K562 (cell line): ENCODE measurements at regions not wholly inside any gene's neighbourhood (a gene's known extent, or its start where the extent isn't known, plus 50 kb on each side); places are given as distances from the start of the nearest gene placed in this dataset.

Source experiments
- ATAC-seq: fragments of 200-7000 bp; cut with Tn5 transposase; 3 replicates; pipeline ENCODE4 v1.9.1; 2020; ENCODE audit warnings: moderate library complexity
- BruUV-seq: library from RNA; stranded (reverse); fragments of 400-500 nt; replicated peaks from 2 replicates; lab custom pipeline; 2021; lab: Mats Ljungman, UMichigan
- CTCF ChIA-PET: fragments of 300-600 bp; formaldehyde crosslinking; extraction: SDS; loops from one replicate; lab custom pipeline; 2021; ENCODE audit warnings: low intra/inter-chr PET ratio; lab: Yijun Ruan, JAX
- POLR2A ChIA-PET: fragments of 300-600, 350-650 bp; sonication (Branson Sonifier 250); formaldehyde crosslinking; extraction: SDS; loops from one replicate; lab custom pipeline; 2021; ENCODE audit warnings: antibody characterized with exemption, inconsistent platforms; lab: Yijun Ruan, JAX
- DNase-seq, 4 experiments: peaks; one replicate each; pipeline versions ENCODE4 v3.0.0 to v3.0.0-alpha.2; 2011 to 2018; ENCODE audit warnings: low spot score in 3 of 4, mixed read lengths in 3 of 4; ENCODE audit errors: extremely low read depth in 1 of 4
- FAIRE-seq: peaks from 2 replicates; lab custom pipeline; 2011; peaks lifted over from hg19 to GRCh38; lab: Jason Lieb, UNC
- H2AFZ ChIP-seq: 2 replicates; pipeline ENCODE4 v1.6.0; 2011; ENCODE audit warnings: low read depth, low read length, control low read depth, inconsistent platforms
- H3K27ac ChIP-seq: fragments of 200-600 bp; 3 replicates; pipeline ENCODE4 v1.8.0; 2011; ENCODE audit warnings: low read depth, mild to moderate bottlenecking, control low read depth, inconsistent platforms, low read length, moderate library complexity, mixed read lengths; ENCODE audit errors: extremely low read depth
- H3K27me3 ChIP-seq, 2 experiments: fragments of 300-600 bp in 1 of 2; 2 replicates in 1 of 2; 3 replicates in 1 of 2; pipeline versions ENCODE4 v1.6.0 to v1.8.0; 2011; ENCODE audit warnings: inconsistent platforms in 2 of 2, low read length in 2 of 2, mild to moderate bottlenecking in 1 of 2, mixed read lengths in 1 of 2, moderate library complexity in 1 of 2; ENCODE audit not compliant: control insufficient read depth in 2 of 2, insufficient read depth in 2 of 2
- H3K36me3 ChIP-seq: fragments of 300-600 bp; 3 replicates; pipeline ENCODE4 v1.8.0; 2011; ENCODE audit warnings: mild to moderate bottlenecking, low read length, inconsistent platforms; ENCODE audit not compliant: control insufficient read depth, insufficient read depth
- H3K4me1 ChIP-seq, 2 experiments: fragments of 200-600 bp in 1 of 2; replicated peaks in 1 of 2; 2 replicates in 1 of 2; 3 replicates in 1 of 2; pipeline versions ENCODE4 v1.5.1 to v1.8.0; 2011; ENCODE audit warnings: inconsistent platforms in 2 of 2, low read length in 2 of 2, mild to moderate bottlenecking in 1 of 2, mixed read lengths in 1 of 2, moderate library complexity in 1 of 2; ENCODE audit not compliant: control insufficient read depth in 2 of 2, insufficient read depth in 2 of 2
- H3K4me2 ChIP-seq: 2 replicates; pipeline ENCODE4 v1.6.1; 2011; ENCODE audit warnings: low read length, control low read depth, inconsistent platforms, mixed read lengths; ENCODE audit not compliant: insufficient read depth
- H3K4me3 ChIP-seq: fragments of 200-600 bp; sonication (generic), shearing (Covaris generic); 2 replicates; pipeline ENCODE4 v1.5.1; 2016; ENCODE audit warnings: control low read depth, inconsistent platforms
- H3K79me2 ChIP-seq: fragments of 200-600 bp; 3 replicates; pipeline ENCODE4 v1.8.0; 2011; ENCODE audit warnings: low read length, inconsistent platforms; ENCODE audit not compliant: control insufficient read depth, insufficient read depth
- H3K9ac ChIP-seq, 2 experiments: 2 replicates each; pipeline versions ENCODE4 v1.6.0 to v1.6.1; 2011; ENCODE audit warnings: low read depth in 2 of 2, low read length in 2 of 2, control low read depth in 1 of 2, inconsistent platforms in 1 of 2, mild to moderate bottlenecking in 1 of 2, mixed read lengths in 1 of 2; ENCODE audit not compliant: insufficient read depth in 1 of 2
- H3K9me1 ChIP-seq: one replicate; pipeline ENCODE4 v1.6.0; 2011; ENCODE audit warnings: inconsistent platforms, mild to moderate bottlenecking, low read length, moderate library complexity; ENCODE audit not compliant: control insufficient read depth, insufficient read depth
- H3K9me3 ChIP-seq: replicated peaks from 2 replicates; pipeline ENCODE4 v1.5.1; 2011; ENCODE audit warnings: low read depth, low read length, inconsistent platforms; ENCODE audit not compliant: control insufficient read depth, insufficient read depth
- H4K20me1 ChIP-seq: replicated peaks from 2 replicates; pipeline ENCODE4 v1.6.1; 2011; ENCODE audit warnings: low read length, inconsistent platforms, mixed read lengths; ENCODE audit not compliant: control insufficient read depth, insufficient read depth
- ARID2 ChIP-seq: fragments of 450-650 bp; IDR thresholded peaks from 2 replicates; pipeline ENCODE4 v1.6.1; 2017; ENCODE audit warnings: antibody characterized with exemption, mild to moderate bottlenecking
- CBX1 ChIP-seq: sonication (generic); IDR thresholded peaks from 2 replicates; pipeline ENCODE4 v1.6.1; 2016; ENCODE audit warnings: antibody characterized with exemption, low read depth, mild to moderate bottlenecking
- LARP7 ChIP-seq: fragments of 450-650 bp; IDR thresholded peaks from 2 replicates; pipeline ENCODE4 v1.6.1; 2016
- NCOA2 ChIP-seq, 2 experiments: fragments of 450-650 bp; IDR thresholded peaks; 2 replicates each; pipeline ENCODE4 v1.6.1; 2018; ENCODE audit warnings: mild to moderate bottlenecking in 2 of 2, moderate library complexity in 1 of 2; ENCODE audit not compliant: partially characterized antibody in 2 of 2
- PHB2 ChIP-seq: fragments of 450-650 bp; IDR thresholded peaks from 2 replicates; pipeline ENCODE4 v1.6.1; 2017; ENCODE audit warnings: low read depth
- TSC22D4 ChIP-seq: fragments of 450-650 bp; IDR thresholded peaks from 2 replicates; pipeline ENCODE4 v1.6.1; 2016; ENCODE audit warnings: missing genetic modification characterization, missing biosample characterization, control low read depth
- YY1 ChIP-seq, 3 experiments: IDR thresholded peaks; 2 replicates each; pipeline ENCODE4 v1.6.1; 2011; ENCODE audit warnings: low read length in 2 of 3, mild to moderate bottlenecking in 2 of 3, moderate library complexity in 2 of 3, borderline replicate concordance in 1 of 3, control low read depth in 1 of 3, low read depth in 1 of 3; ENCODE audit not compliant: insufficient read depth in 3 of 3, insufficient replicate concordance in 2 of 3, control insufficient read depth in 1 of 3, insufficient read length in 1 of 3; ENCODE audit errors: extremely low read depth in 1 of 3
- ZNF316 ChIP-seq: fragments of 450-650 bp; IDR thresholded peaks from 2 replicates; pipeline ENCODE4 v1.6.1; 2016
- ZNF41 ChIP-seq: fragments of 250-450 bp; sonication (Bioruptor Pico); conservative IDR thresholded peaks from 2 replicates; pipeline ENCODE4 v1.4.0; 2020; ENCODE audit warnings: mild to moderate bottlenecking
- WGBS: fragments of 100-300 bp; shearing (Covaris generic); methylation state at CpG from one replicate; pipeline ENCODE4 v1.1.6; 2016; ENCODE audit warnings: low coverage, mixed read lengths; ENCODE audit not compliant: insufficient coverage; ENCODE audit errors: missing lambda C conversion rate; 5-methylcytosine and 5-hydroxymethylcytosine counted together
- in situ Hi-C: fragments of 300-500 bp; cut with MboI; formaldehyde crosslinking; loops from 4 replicates; pipeline ENCODE4 v1.15.0; 2018; ENCODE audit warnings: inconsistent platforms, mixed read lengths
- intact Hi-C: fragments of 100-400 bp; cut with micrococcal nuclease; formaldehyde crosslinking; loops from 2 replicates; pipeline ENCODE4 v1.14.2; 2022
- TF ChIP-seq, protein P1 (sequence below): fragments of 450-650 bp; IDR thresholded peaks from one replicate; pipeline ENCODE4 v1.6.1; 2018; ENCODE audit warnings: mild to moderate bottlenecking, moderate library complexity; ENCODE audit not compliant: partially characterized antibody
- TF ChIP-seq, protein P2 (sequence below): fragments of 450-650 bp; IDR thresholded peaks from 2 replicates; pipeline ENCODE4 v1.7.1; 2018; ENCODE audit warnings: mild to moderate bottlenecking, low read depth; ENCODE audit not compliant: partially characterized antibody
- TF ChIP-seq, protein P3 (sequence below): fragments of 200-800 bp; sonication (Bioruptor generic); IDR thresholded peaks from 2 replicates; pipeline ENCODE4 v1.6.1; 2016; ENCODE audit warnings: missing genetic modification characterization, missing compliant biosample characterization

DNA sequence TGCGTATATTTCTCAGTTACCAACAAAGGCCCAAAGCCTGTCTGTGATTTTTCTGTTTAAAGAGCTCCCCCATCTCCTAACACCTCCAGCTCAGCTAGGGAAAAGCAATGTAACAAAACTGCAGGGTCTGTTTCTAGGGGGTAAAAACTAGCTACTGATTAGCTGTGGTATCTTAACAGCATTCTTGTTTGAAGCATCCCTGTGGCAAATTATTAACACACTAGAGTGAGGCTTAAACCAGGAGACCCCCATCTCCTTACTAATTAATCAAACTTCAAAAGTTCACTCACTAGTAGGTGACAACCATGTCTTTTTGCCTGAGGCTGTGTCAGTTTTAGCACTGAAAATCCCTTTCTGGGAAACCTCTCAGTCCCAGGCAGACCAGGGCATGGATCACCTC, 186.2 kb upstream of the PARD3B start:
- ATAC-seq = no peak
- no peaks in the 10 kb centered on the region for H4K20me1 ChIP-seq
- intact Hi-C loops (loop anchor here (10.0 kb wide), 1 partner anchor 186 kb away; the partner anchor contains the start of gene PARD3B), in situ Hi-C loops (no loop called here)
- H3K27ac ChIP-seq = no peak overlapping the region
- ChIA-PET CTCF (no interaction called here), POLR2A (interaction anchor here (0.7 kb wide), 1 partner anchor 129 kb away, joined by 3 read pairs; no protein-coding TSS in a partner anchor)
- DNase-seq = no peak
- H3K79me2 ChIP-seq = no peaks in the 10 kb centered on the region
- no peak overlapping the region for H2AFZ ChIP-seq
- no peak overlapping the region for H3K9ac ChIP-seq
- TF ChIP-seq, protein P1, sequence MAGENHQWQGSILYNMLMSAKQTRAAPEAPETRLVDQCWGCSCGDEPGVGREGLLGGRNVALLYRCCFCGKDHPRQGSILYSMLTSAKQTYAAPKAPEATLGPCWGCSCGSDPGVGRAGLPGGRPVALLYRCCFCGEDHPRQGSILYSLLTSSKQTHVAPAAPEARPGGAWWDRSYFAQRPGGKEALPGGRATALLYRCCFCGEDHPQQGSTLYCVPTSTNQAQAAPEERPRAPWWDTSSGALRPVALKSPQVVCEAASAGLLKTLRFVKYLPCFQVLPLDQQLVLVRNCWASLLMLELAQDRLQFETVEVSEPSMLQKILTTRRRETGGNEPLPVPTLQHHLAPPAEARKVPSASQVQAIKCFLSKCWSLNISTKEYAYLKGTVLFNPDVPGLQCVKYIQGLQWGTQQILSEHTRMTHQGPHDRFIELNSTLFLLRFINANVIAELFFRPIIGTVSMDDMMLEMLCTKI = no peak
- TF ChIP-seq ARID2 (no peak), LARP7 (no peak), YY1 (IDR thresholded peaks at IDR 0.05; ENCODE audit: borderline replicate concordance in 1 of 3, control insufficient read depth in 1 of 3, extremely low read depth in 1 of 3, insufficient read depth in 3 of 3, insufficient read length in 1 of 3, insufficient replicate concordance in 2 of 3, low read depth in 1 of 3, low read length in 2 of 3) (no peak), ZNF316 (no peak), ZNF41 (no peak), PHB2 (no peak), CBX1 (no peak), NCOA2 (IDR thresholded peaks at IDR 0.05; ENCODE audit: partially characterized antibody in 2 of 2) (no peak), TSC22D4 (no peak)
- TF ChIP-seq, protein P2, sequence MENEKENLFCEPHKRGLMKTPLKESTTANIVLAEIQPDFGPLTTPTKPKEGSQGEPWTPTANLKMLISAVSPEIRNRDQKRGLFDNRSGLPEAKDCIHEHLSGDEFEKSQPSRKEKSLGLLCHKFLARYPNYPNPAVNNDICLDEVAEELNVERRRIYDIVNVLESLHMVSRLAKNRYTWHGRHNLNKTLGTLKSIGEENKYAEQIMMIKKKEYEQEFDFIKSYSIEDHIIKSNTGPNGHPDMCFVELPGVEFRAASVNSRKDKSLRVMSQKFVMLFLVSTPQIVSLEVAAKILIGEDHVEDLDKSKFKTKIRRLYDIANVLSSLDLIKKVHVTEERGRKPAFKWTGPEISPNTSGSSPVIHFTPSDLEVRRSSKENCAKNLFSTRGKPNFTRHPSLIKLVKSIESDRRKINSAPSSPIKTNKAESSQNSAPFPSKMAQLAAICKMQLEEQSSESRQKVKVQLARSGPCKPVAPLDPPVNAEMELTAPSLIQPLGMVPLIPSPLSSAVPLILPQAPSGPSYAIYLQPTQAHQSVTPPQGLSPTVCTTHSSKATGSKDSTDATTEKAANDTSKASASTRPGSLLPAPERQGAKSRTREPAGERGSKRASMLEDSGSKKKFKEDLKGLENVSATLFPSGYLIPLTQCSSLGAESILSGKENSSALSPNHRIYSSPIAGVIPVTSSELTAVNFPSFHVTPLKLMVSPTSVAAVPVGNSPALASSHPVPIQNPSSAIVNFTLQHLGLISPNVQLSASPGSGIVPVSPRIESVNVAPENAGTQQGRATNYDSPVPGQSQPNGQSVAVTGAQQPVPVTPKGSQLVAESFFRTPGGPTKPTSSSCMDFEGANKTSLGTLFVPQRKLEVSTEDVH = no peak
- TF ChIP-seq, protein P3, sequence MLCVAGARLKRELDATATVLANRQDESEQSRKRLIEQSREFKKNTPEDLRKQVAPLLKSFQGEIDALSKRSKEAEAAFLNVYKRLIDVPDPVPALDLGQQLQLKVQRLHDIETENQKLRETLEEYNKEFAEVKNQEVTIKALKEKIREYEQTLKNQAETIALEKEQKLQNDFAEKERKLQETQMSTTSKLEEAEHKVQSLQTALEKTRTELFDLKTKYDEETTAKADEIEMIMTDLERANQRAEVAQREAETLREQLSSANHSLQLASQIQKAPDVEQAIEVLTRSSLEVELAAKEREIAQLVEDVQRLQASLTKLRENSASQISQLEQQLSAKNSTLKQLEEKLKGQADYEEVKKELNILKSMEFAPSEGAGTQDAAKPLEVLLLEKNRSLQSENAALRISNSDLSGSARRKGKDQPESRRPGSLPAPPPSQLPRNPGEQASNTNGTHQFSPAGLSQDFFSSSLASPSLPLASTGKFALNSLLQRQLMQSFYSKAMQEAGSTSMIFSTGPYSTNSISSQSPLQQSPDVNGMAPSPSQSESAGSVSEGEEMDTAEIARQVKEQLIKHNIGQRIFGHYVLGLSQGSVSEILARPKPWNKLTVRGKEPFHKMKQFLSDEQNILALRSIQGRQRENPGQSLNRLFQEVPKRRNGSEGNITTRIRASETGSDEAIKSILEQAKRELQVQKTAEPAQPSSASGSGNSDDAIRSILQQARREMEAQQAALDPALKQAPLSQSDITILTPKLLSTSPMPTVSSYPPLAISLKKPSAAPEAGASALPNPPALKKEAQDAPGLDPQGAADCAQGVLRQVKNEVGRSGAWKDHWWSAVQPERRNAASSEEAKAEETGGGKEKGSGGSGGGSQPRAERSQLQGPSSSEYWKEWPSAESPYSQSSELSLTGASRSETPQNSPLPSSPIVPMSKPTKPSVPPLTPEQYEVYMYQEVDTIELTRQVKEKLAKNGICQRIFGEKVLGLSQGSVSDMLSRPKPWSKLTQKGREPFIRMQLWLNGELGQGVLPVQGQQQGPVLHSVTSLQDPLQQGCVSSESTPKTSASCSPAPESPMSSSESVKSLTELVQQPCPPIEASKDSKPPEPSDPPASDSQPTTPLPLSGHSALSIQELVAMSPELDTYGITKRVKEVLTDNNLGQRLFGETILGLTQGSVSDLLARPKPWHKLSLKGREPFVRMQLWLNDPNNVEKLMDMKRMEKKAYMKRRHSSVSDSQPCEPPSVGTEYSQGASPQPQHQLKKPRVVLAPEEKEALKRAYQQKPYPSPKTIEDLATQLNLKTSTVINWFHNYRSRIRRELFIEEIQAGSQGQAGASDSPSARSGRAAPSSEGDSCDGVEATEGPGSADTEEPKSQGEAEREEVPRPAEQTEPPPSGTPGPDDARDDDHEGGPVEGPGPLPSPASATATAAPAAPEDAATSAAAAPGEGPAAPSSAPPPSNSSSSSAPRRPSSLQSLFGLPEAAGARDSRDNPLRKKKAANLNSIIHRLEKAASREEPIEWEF = no peak
- H3K4me3 ChIP-seq = no peak overlapping the region
- peaks cover 0 to 14% of the 10 kb centered on the region in 2 experiments; a peak in 2 of 5 replicates for H3K4me1 ChIP-seq
- 80% methylated on average over 1 of the region's 1 CpG for WGBS
- H3K27me3 ChIP-seq = no peaks in the 10 kb centered on the region
- no peaks in the 10 kb centered on the region for H3K36me3 ChIP-seq
- no TSS peak for BruUV-seq
- no peak for FAIRE-seq
- H3K4me2 ChIP-seq = no peak overlapping the region
- no peaks in the 10 kb centered on the region for H3K9me3 ChIP-seq
- H3K9me1 ChIP-seq = no peaks in the 10 kb centered on the region
